ENCODE measurements at regions not wholly inside any gene's neighbourhood (a gene's known extent, or its start where the extent isn't known, plus 50 kb on each side); places are given as distances from the start of the nearest gene placed in this dataset.

DNA sequence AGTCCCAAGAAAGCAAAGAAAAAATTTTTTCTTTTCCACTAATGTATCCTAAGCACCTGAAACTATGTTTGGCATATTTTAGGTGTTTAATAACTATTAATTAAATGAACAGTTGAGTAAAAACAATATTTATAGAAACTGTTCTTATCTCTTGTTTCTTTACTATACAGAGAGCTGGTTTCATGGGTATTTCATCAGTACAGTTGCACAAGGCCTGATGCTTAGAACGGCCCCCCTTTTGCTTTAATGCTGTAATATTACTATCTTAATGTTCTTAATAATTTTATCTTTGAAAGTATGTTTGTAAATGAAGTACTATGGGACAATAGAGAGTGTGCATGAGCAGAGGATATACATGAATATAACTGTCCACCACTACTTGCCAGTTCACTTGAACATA is 479.1 kb upstream of the SLIT2 start:
- H3K27ac Mint-ChIP-seq, result no peak overlapping the region
- Histone ChIP-seq H2BK20ac (ENCODE audit: low read depth, low read length, poor library complexity, severe bottlenecking) (no peak overlapping the region), H3K14ac (ENCODE audit: insufficient read depth, low read length) (no peak overlapping the region), H3K4ac (ENCODE audit: low read depth, low read length) (no peak overlapping the region), H2BK15ac (ENCODE audit: low read depth, low read length) (no peak overlapping the region), H2BK12ac (ENCODE audit: insufficient read length, low read depth, low read length) (no peak overlapping the region), H3K4me1 (ENCODE audit: insufficient read depth, low read length) (no peaks in the 10 kb centered on the region), H3K56ac (ENCODE audit: insufficient read length, low read depth, low read length) (no peak overlapping the region), H3K23ac (ENCODE audit: insufficient read length, low read depth, low read length) (no peak overlapping the region), H4K91ac (ENCODE audit: insufficient read length, low read depth, low read length) (no peak overlapping the region), H3K79me2 (ENCODE audit: insufficient read depth, low read length) (no peaks in the 10 kb centered on the region), H3K23me2 (ENCODE audit: insufficient read length, low read depth, low read length, poor library complexity, severe bottlenecking) (no peaks in the 10 kb centered on the region), H3K9ac (ENCODE audit: extremely low read depth, insufficient read length, low read length) (no peak overlapping the region), H3K27ac (ENCODE audit: insufficient read length, low read depth, low read length) (no peak overlapping the region), H4K8ac (replicated peaks; ENCODE audit: insufficient read length, low read depth, low read length) (no peak overlapping the region), H2AFZ (ENCODE audit: low read length) (no peak overlapping the region), H2AK5ac (ENCODE audit: insufficient read length, low read length) (no peak overlapping the region), H3K27me3 (ENCODE audit: insufficient read depth, low read length) (no peaks in the 10 kb centered on the region), H2BK120ac (ENCODE audit: low read depth, low read length, poor library complexity, severe bottlenecking) (no peak overlapping the region), H3K4me2 (ENCODE audit: insufficient read depth, insufficient read length, low read length) (no peak overlapping the region), H3K18ac (ENCODE audit: insufficient read length, low read depth, low read length) (no peak overlapping the region), H3K79me1 (ENCODE audit: insufficient read depth, low read depth, low read length, poor library complexity, severe bottlenecking) (no peaks in the 10 kb centered on the region), H4K20me1 (ENCODE audit: control insufficient read depth, insufficient read depth, insufficient read length) (no peaks in the 10 kb centered on the region), H3K9me3 (ENCODE audit: control insufficient read depth, low read depth, low read length) (no peaks in the 10 kb centered on the region), H3T11ph (ENCODE audit: low read length) (no peak overlapping the region), H4K5ac (ENCODE audit: insufficient read length, low read depth, low read length) (no peak overlapping the region), H2BK5ac (ENCODE audit: insufficient read length, low read length) (no peak overlapping the region)
- no peaks in the 10 kb centered on the region for H3K4me1 Mint-ChIP-seq
- TF ChIP-seq, protein P1, sequence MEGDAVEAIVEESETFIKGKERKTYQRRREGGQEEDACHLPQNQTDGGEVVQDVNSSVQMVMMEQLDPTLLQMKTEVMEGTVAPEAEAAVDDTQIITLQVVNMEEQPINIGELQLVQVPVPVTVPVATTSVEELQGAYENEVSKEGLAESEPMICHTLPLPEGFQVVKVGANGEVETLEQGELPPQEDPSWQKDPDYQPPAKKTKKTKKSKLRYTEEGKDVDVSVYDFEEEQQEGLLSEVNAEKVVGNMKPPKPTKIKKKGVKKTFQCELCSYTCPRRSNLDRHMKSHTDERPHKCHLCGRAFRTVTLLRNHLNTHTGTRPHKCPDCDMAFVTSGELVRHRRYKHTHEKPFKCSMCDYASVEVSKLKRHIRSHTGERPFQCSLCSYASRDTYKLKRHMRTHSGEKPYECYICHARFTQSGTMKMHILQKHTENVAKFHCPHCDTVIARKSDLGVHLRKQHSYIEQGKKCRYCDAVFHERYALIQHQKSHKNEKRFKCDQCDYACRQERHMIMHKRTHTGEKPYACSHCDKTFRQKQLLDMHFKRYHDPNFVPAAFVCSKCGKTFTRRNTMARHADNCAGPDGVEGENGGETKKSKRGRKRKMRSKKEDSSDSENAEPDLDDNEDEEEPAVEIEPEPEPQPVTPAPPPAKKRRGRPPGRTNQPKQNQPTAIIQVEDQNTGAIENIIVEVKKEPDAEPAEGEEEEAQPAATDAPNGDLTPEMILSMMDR (conservative IDR thresholded peaks at IDR 0.05), result no peak
- H3K4me3 Mint-ChIP-seq, result no peak overlapping the region
- WGBS (ENCODE audit: extremely low coverage, insufficient read length, low lambda C conversion rate), result no CpG with 5 or more reads among the region's 1 CpG
- peaks cover 0 to 3% (median 2%) of the 10 kb centered on the region in 3 experiments; a peak in 4 of 7 replicates for H3K36me3 Mint-ChIP-seq (ENCODE audit: insufficient read depth in 1 of 3, low read depth in 3 of 3)
- DNase-seq, result no peak
- H3K9me3 Mint-ChIP-seq, result peaks cover 4% of the 10 kb centered on the region in 2 experiments; a peak in 3 of 5 replicates
- H3K27me3 Mint-ChIP-seq (ENCODE audit: low read depth), result no peaks in the 10 kb centered on the region; the same call in 1 of the 2 replicates
